AG04450 (cell line): ENCODE measurements at regions not wholly inside any gene's neighbourhood (a gene's known extent, or its start where the extent isn't known, plus 50 kb on each side); places are given as distances from the start of the nearest gene placed in this dataset.

Experiments used
- CTCF ChIA-PET: fragments of 300-600, 350-600 bp; formaldehyde crosslinking; extraction: SDS; loops from one replicate; lab custom pipeline; 2022; ENCODE audit warnings: antibody characterized with exemption, inconsistent platforms; lab: Charles Lee
- POLR2A ChIA-PET: fragments of 350-600 bp; formaldehyde crosslinking; extraction: SDS; loops from one replicate; lab custom pipeline; 2021; ENCODE audit warnings: antibody characterized with exemption, inconsistent platforms; lab: Yijun Ruan, JAX
- DNase-seq: peaks from one replicate; pipeline ENCODE4 v3.0.0-alpha.2; 2011; ENCODE audit warnings: low read depth, low spot score
- H3K27ac ChIP-seq: one replicate; pipeline ENCODE4 v1.5.1; 2012; ENCODE audit warnings: low read depth, low read length, control low read depth
- H3K27me3 ChIP-seq: one replicate; pipeline ENCODE4 v1.6.0; 2012; ENCODE audit warnings: low read length; ENCODE audit not compliant: control insufficient read depth, insufficient read depth
- H3K4me3 ChIP-seq: 2 replicates; pipeline ENCODE4 v1.5.1; 2011; ENCODE audit warnings: mild to moderate bottlenecking, low read depth, low read length, control low read depth
- H3K9me3 ChIP-seq: 2 replicates; pipeline ENCODE4 v1.5.1; 2012; ENCODE audit warnings: low read length; ENCODE audit not compliant: control insufficient read depth, insufficient read depth
- CTCF ChIP-seq: IDR thresholded peaks from 2 replicates; pipeline ENCODE4 v1.5.1; 2011; ENCODE audit warnings: low read depth, low read length, control low read depth, inconsistent platforms

- peaks cover 3% of the 10 kb centered on the region for H3K27me3 ChIP-seq
- no peak overlapping the region for H3K4me3 ChIP-seq
- TF ChIP-seq CTCF: no peak
- no peaks in the 10 kb centered on the region for H3K9me3 ChIP-seq
- ChIA-PET POLR2A (no interaction called here), CTCF (interaction anchor here (2.1 kb wide), 1 partner anchor 27 kb away, joined by 4 read pairs; no protein-coding TSS in a partner anchor)
- no peak for DNase-seq
- H3K27ac ChIP-seq: no peak overlapping the region
These were observed 89.3 kb upstream of the EEF1E1 start for GRCh38 chr6:8191629-8192028.

- ChIA-PET POLR2A (no interaction called here), CTCF (interaction anchor here (1.2 kb wide), 1 partner anchor 31 kb away, joined by 7 read pairs; no protein-coding TSS in a partner anchor)
- no peak overlapping the region for H3K27ac ChIP-seq
- H3K4me3 ChIP-seq: no peak overlapping the region
- H3K27me3 ChIP-seq: peaks cover 3% of the 10 kb centered on the region
- H3K9me3 ChIP-seq: no peaks in the 10 kb centered on the region
- DNase-seq: no peak
- no peak for TF ChIP-seq CTCF
These were observed 84.9 kb upstream of the EEF1E1 start for GRCh38 chr6:8187209-8187608.

- ChIA-PET POLR2A (no interaction called here), CTCF (interaction anchor here (1.0 to 6.8 kb wide), 3 partner anchors 37 to 52 kb away, joined by 4 to 71 read pairs (median 9); no protein-coding TSS in a partner anchor)
- Histone ChIP-seq H3K4me3 (no peak overlapping the region), H3K27me3 (peaks cover under 1% of the 10 kb centered on the region), H3K27ac (no peak overlapping the region), H3K9me3 (no peaks in the 10 kb centered on the region)
- DNase-seq: no peak
- TF ChIP-seq CTCF: no peak
These were observed 80.7 kb upstream of the EEF1E1 start for GRCh38 chr6:8182902-8183665.

- H3K4me3 ChIP-seq: no peak overlapping the region
- ChIA-PET CTCF (interaction anchor here (1.0 to 6.8 kb wide), 3 partner anchors 37 to 51 kb away, joined by 4 to 71 read pairs (median 9); no protein-coding TSS in a partner anchor), POLR2A (no interaction called here)
- H3K27ac ChIP-seq: peak overlapping the region; percentile 3
- H3K27me3 ChIP-seq: no peaks in the 10 kb centered on the region
- no peaks in the 10 kb centered on the region for H3K9me3 ChIP-seq
- no peak for DNase-seq
- no peak for TF ChIP-seq CTCF
These were observed 79.8 kb upstream of the EEF1E1 start for GRCh38 chr6:8181951-8182845.
